ENCODE measurements at regions not wholly inside any gene's neighbourhood (a gene's known extent, or its start where the extent isn't known, plus 50 kb on each side); places are given as distances from the start of the nearest gene placed in this dataset.

GRCh38 chr22:27512283-27512761, 289.2 kb downstream of the MN1 start:
- Histone ChIP-seq H3K9ac (ENCODE audit: insufficient read depth in 1 of 2, low read length in 2 of 2) (no peak overlapping the region), H3K27me3 (ENCODE audit: control insufficient read depth in 3 of 3, insufficient read depth in 3 of 3, low read length in 2 of 3) (no peaks in the 10 kb centered on the region), H3K36me3 (ENCODE audit: control insufficient read depth in 4 of 4, insufficient read depth in 4 of 4, low read length in 4 of 4) (no peaks in the 10 kb centered on the region), H3K27ac (ENCODE audit: low read depth in 1 of 2, low read length in 1 of 2) (peak overlapping the region in 1 of 2 donors; percentile 12), H3K4me1 (ENCODE audit: control insufficient read depth in 5 of 5, insufficient read depth in 5 of 5, low read length in 5 of 5) (peaks cover 0 to 12% (median 4%) of the 10 kb centered on the region in 5 donors), H3K9me3 (ENCODE audit: control insufficient read depth in 4 of 4, insufficient read depth in 3 of 4, low read length in 3 of 4) (peaks cover 0 to 3% (median 0%) of the 10 kb centered on the region in 4 donors), H3K4me3 (no peak overlapping the region)
- DNase-seq (peak; percentile 84 to 89 (median 85)), ATAC-seq (ENCODE audit: insufficient read depth, low FRiP score) (peak; percentile 86)
- WGBS, 2 donors = 15 to 19% methylated on average over 13 of the region's 13 CpGs
- no peak for TF ChIP-seq CTCF (IDR thresholded peaks at IDR 0.05; ENCODE audit: control extremely low read depth, extremely low read depth)

- H3K27ac ChIP-seq (ENCODE audit: low read depth in 1 of 2, low read length in 1 of 2) = no peak overlapping the region
- TF ChIP-seq CTCF (IDR thresholded peaks at IDR 0.05; ENCODE audit: control extremely low read depth, extremely low read depth) = no peak
- no peaks in the 10 kb centered on the region for H3K36me3 ChIP-seq (ENCODE audit: control insufficient read depth in 4 of 4, insufficient read depth in 4 of 4, low read length in 4 of 4)
- H3K4me1 ChIP-seq (ENCODE audit: control insufficient read depth in 5 of 5, insufficient read depth in 5 of 5, low read length in 5 of 5) = peaks cover 0 to 12% (median 4%) of the 10 kb centered on the region in 5 donors
- H3K9me3 ChIP-seq (ENCODE audit: control insufficient read depth in 4 of 4, insufficient read depth in 3 of 4, low read length in 3 of 4) = peaks cover 0 to 3% (median 0%) of the 10 kb centered on the region in 4 donors
- no peaks in the 10 kb centered on the region for H3K27me3 ChIP-seq (ENCODE audit: control insufficient read depth in 3 of 3, insufficient read depth in 3 of 3, low read length in 2 of 3)
- no peak overlapping the region for H3K9ac ChIP-seq (ENCODE audit: insufficient read depth in 1 of 2, low read length in 2 of 2)
- WGBS, 2 donors = 39 to 44% methylated on average over 2 of the region's 2 CpGs
- ATAC-seq (ENCODE audit: insufficient read depth, low FRiP score) (no peak), DNase-seq (no peak)
- no peak overlapping the region for H3K4me3 ChIP-seq
Observed at GRCh38 chr22:27513021-27513420, 288.5 kb downstream of the MN1 start.

GRCh38 chr22:27514601-27515523, 286.7 kb downstream of the MN1 start:
- no peak for ATAC-seq (ENCODE audit: insufficient read depth, low FRiP score)
- no peak overlapping the region for H3K27ac ChIP-seq (ENCODE audit: low read depth in 1 of 2, low read length in 1 of 2)
- WGBS, 2 donors = 76 to 82% methylated on average over 9 of the region's 9 CpGs

More at GRCh38 chr22:27514601-27515523, 286.7 kb downstream of the MN1 start:
- H3K36me3 ChIP-seq (ENCODE audit: control insufficient read depth in 4 of 4, insufficient read depth in 4 of 4, low read length in 4 of 4) = no peaks in the 10 kb centered on the region
- no peaks in the 10 kb centered on the region for H3K27me3 ChIP-seq (ENCODE audit: control insufficient read depth in 3 of 3, insufficient read depth in 3 of 3, low read length in 2 of 3)
- no peaks in the 10 kb centered on the region for H3K9me3 ChIP-seq (ENCODE audit: control insufficient read depth in 4 of 4, insufficient read depth in 3 of 4, low read length in 3 of 4)
- DNase-seq = peak in 1 of 3 donors; percentile 40
- H3K4me3 ChIP-seq = no peak overlapping the region
- no peak overlapping the region for H3K9ac ChIP-seq (ENCODE audit: insufficient read depth in 1 of 2, low read length in 2 of 2)
- H3K4me1 ChIP-seq (ENCODE audit: control insufficient read depth in 5 of 5, insufficient read depth in 5 of 5, low read length in 5 of 5) = peaks cover 0 to 17% (median 4%) of the 10 kb centered on the region in 5 donors
- TF ChIP-seq CTCF (IDR thresholded peaks at IDR 0.05; ENCODE audit: control extremely low read depth, extremely low read depth) = no peak

Data from lung (tissue), 11 donors.